Middle frontal gyrus (tissue), 1 donor: ENCODE measurements at regions not wholly inside any gene's neighbourhood (a gene's known extent, or its start where the extent isn't known, plus 50 kb on each side); places are given as distances from the start of the nearest gene placed in this dataset.

ENCODE experiments used
- DNase-seq: peaks from one replicate; pipeline ENCODE4 v3.0.0-alpha.2; 2015; ENCODE audit warnings: low spot score; ENCODE audit errors: extremely low spot score

GRCh38 chr2:41040782-41041520, 589.1 kb upstream of the SLC8A1 start:
- DNase-seq: no peak

GRCh38 chr2:41042343-41042742, 590.5 kb upstream of the SLC8A1 start:
- no peak for DNase-seq

- no peak for DNase-seq
These were observed 609.5 kb upstream of the SLC8A1 start for GRCh38 chr2:41061356-41061755.

GRCh38 chr2:41062336-41062735, 610.4 kb upstream of the SLC8A1 start:
- no peak for DNase-seq

- DNase-seq: no peak
These were observed 614.3 kb upstream of the SLC8A1 start for GRCh38 chr2:41066168-41066567.

GRCh38 chr2:41068740-41069139, 616.9 kb upstream of the SLC8A1 start:
- no peak for DNase-seq

- no peak for DNase-seq
These were observed 626.5 kb upstream of the SLC8A1 start for GRCh38 chr2:41078341-41078740.

- no peak for DNase-seq
These were observed 627.1 kb upstream of the SLC8A1 start for GRCh38 chr2:41079011-41079410.

GRCh38 chr2:41084321-41084720, 632.4 kb upstream of the SLC8A1 start:
- no peak for DNase-seq

- DNase-seq: no peak
These were observed 636.1 kb upstream of the SLC8A1 start for GRCh38 chr2:41087946-41088345.

- DNase-seq: no peak
These were observed 649.4 kb upstream of the SLC8A1 start for GRCh38 chr2:41101281-41101680.

GRCh38 chr2:41109744-41110143, 657.9 kb upstream of the SLC8A1 start:
- DNase-seq: no peak

- DNase-seq: no peak
These were observed 660.1 kb upstream of the SLC8A1 start for GRCh38 chr2:41111836-41112627.

GRCh38 chr2:41116106-41116797, 664.4 kb upstream of the SLC8A1 start:
- DNase-seq: no peak

GRCh38 chr2:41119489-41119888, 667.6 kb upstream of the SLC8A1 start:
- DNase-seq: peak; percentile 30

GRCh38 chr2:41123341-41123740, 671.5 kb upstream of the SLC8A1 start:
- no peak for DNase-seq

GRCh38 chr2:41127351-41127750, 675.5 kb upstream of the SLC8A1 start:
- no peak for DNase-seq

GRCh38 chr2:41129988-41130387, 678.1 kb upstream of the SLC8A1 start:
- DNase-seq: no peak

GRCh38 chr2:41137031-41137430, 685.1 kb upstream of the SLC8A1 start:
- DNase-seq: no peak

- no peak for DNase-seq
These were observed 689.4 kb upstream of the SLC8A1 start for GRCh38 chr2:41141146-41141791.

- no peak for DNase-seq
These were observed 690.6 kb upstream of the SLC8A1 start for GRCh38 chr2:41142478-41142877.

GRCh38 chr2:41145066-41145465, 693.2 kb upstream of the SLC8A1 start:
- no peak for DNase-seq
